T-helper 2 cell (primary cell): ENCODE measurements at regions not wholly inside any gene's neighbourhood (a gene's known extent, or its start where the extent isn't known, plus 50 kb on each side); places are given as distances from the start of the nearest gene placed in this dataset.

Experiments used
- DNase-seq, 5 experiments: peaks; one replicate each; pipeline versions ENCODE4 v3.0.0 to v3.0.0-alpha.2; 2012 to 2022

DNA sequence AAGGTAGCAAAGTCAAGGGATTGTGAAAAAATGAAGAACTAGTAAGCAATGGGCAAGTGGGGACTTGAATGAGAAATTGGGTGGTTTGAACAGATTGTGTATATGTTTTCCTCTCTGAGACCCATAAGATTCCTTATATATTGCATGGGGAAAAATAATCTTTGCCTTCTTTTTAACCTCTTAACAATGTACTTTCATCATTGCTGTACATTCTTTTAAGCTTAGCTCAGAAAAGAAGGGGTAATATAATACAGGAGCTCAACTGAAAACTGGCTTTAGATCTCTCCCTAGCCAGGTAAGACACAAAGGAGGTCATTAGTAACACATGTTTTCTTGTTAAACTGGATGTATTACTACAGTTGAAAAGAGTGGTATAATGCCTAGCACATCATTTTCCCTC is 287.2 kb downstream of the RNF144B start:
- DNase-seq, result no peak

GRCh38 chr6:18675881-18676280 is 288.7 kb downstream of the RNF144B start:
- no peak for DNase-seq

DNA sequence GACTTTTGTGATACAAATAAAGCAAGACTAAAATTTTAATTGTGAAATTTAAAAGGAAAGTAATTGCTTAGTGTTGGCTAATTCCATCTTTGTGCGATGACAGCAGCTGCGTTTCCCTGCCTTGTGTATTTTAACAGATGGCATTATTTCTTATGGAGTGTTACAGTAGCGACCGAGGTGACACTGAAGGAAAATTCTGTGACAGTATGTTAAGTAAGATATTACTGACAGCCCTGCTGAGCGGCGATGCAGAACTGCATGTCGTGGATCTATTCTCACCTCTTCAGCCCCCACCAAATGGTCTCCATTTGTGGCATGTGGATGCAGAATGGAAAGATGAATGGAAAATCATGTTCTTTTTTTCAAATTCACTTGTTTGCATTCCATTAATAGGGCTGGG is 289.4 kb downstream of the RNF144B start:
- DNase-seq, result no peak

DNA sequence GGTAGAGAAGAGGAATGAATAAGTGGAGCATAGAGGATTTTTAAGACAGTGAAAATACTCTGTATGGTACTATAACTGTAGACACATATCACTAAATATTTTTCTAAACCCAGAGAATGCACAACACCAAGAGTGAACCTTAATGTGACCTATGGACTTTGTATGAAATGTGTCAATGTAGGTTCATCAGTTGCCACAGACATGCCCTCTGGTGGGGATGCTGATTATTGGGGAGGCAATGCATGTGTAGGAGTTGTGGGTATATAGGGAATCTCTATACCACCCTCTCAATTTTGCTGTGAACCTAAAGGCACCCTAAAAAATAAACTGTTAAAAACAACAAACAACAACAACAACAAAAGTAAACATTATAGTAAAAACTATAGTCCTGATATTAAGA is 293.7 kb downstream of the RNF144B start:
- DNase-seq, result no peak

DNA sequence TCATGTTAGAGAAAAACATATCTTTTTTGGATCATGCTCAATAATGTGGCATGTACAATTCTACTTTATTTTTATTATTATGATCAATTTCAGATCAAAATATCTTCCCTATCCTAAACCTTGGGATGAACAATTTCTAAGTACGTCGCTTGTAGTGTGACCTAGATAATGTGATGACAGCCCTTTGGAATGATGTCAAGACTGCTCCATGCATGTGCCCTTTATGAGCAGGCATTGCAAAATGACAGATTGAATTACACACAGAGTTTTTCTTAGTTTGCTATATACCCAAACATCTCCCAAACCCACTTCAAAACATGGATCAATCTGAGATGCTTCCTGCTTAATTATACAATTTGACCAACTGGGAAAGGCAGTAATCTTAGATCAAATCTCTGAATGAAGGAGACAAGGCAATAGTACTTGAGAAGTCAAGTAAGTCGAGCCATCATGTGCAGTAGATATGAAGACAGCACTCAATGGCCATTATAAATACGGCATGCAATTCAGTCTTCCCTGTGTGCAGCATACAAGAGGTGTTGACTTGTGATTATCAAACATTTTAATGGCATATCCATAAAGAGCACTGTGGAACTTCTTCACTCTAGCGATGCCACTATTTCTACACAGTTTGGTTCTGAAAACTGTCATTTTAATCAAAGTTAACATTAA is 294.8 kb downstream of the RNF144B start:
- DNase-seq, result no peak

DNA sequence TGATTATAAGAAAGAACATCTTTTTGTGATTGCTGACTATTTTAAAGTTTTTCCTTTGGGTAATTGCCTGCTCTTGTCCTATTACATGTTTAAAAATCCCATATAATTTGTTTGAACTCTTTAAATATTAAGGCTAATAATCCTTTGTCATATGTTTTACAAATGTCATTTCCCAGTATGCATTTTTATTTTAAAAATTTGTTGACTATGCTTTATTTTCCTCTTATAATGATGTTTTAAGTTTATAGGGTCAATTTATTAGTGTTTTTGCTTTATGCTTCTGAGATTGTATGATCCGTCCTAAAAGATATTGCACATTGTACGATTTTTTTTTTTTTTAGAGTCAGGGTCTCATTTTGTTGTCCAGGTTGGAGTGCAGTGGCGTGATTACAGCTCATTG is 297.2 kb downstream of the RNF144B start:
- DNase-seq, result no peak

GRCh38 chr6:18692929-18693685 is 306.0 kb downstream of the RNF144B start:
- DNase-seq, result no peak

DNA sequence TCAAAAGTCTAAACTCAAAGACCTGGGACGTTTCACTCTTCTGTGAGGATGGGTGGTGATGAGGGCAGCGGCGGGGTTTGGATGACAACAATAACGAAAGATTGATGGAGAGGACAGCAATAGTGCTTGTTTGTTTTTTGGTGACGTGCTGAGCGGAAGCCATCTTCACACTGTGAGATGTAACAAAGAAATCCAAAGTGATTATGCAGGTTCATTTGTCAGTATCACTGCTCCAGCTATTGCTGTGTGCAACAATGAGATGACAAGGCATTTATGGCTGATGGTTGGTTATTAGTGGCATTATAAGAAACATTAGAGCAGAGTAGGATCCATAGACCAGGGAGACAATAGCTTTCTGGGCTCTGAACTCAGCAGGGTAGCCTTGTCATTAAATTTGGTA is 306.7 kb downstream of the RNF144B start:
- no peak for DNase-seq

DNA sequence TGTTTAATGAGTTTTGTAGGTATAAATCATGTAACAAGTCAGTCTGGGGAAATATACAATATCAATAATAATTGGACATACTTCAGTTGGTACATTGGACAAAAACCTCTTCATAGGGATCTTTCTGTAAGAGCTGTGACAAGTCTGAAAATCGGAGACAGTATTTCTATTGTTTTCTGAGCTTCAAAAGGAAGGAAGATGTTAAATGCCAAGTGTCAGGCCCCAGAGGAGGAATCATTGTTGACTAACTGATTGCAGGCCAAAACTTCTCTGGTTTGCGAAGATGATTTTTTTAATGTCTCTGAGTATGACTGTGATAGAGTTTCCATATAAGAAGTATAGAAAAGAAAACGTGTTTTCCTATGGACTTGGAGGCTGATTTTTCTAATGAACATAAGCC is 316.4 kb downstream of the RNF144B start:
- DNase-seq, result no peak

DNA sequence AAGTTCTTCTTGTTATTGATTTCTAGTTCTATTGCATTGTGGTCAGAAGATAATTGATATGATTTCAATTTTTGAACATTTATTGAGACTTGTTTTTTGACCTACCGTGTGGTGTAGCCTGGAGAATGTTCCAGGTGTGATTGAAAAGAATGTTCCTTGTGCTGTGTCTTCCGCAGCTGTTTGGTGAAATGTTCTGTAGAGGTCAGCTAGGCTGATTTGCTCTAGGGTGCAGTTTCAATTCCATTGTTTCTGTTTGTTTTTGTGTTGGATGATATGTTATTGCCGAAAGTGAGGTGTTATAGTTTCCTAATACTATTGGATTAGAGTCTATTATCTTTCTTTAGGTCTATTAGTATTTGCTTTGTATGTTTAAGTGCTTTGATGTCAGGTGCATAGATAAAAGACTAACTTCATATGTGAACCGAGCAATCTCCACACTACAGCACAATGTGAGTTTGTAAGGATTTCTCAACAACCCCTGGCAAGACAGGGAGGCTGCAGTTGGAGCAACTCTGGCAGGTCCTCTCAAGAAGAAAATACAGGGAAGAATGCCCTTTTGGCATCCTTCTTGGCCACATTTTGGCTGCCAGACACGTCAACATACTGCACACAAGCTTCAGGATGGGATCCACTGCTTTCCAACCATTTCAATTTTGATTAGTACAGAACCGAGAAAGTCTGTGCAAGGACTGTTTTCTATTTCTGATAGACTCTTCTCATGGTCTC is 320.7 kb downstream of the RNF144B start:
- no peak for DNase-seq

DNA sequence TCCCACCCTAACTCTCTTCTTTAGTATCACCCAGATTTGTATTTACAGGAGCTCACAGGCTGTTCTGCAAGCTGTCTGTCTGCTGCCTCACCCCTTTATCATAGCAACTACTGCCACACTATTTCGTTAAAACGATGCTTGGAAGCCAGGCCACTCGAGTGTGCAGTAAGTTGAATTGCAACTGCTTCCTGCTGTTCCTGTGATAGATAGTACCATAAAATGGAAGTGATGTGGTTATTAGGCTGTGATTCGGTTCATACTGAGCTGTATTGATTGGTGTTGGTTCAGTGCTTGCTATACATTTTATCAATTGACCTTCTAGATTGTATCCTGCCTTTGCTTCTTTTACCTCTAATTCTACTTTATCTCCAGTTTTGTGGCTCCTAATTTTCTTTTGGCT is 325.4 kb downstream of the RNF144B start:
- no peak for DNase-seq

DNA sequence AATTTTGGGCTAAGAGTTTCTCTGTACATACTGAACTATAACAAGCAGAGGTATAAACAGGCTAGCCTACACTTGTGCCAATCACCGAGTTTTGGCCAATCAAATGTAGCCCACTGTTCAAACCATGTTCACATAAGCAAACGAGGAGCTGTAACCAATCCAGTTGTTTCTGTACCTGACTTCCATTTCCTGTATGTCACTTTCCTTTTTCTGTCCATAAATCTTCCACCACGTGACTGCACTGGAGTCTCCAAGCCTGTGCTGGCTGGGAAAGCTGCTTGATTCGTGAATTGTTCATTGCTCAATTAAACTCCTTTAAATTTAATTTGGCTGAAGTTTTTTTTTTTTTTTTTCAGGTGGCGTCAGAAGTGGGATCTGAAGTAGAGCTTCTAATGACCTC is 332.9 kb downstream of the RNF144B start:
- DNase-seq, result no peak

GRCh38 chr6:18724056-18724455 is 336.9 kb downstream of the RNF144B start:
- no peak for DNase-seq

DNA sequence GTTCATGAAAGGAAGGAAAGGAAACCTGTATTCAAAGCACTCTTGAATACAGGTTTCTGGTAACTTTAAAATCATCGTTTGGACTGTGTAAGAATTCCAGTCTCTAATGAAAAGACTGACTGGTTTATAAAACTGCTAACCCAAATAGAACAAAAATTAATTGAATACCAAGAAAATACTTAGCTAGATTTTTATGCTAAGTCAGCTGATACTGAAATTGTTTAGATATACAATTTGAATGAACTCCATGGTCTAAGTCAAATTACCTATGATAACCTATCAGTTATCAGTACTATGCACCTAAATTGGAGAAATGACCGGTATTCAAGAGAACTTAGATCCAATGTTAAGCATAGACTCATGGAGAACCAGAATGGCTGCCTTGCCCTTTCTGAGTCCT is 338.3 kb downstream of the RNF144B start:
- no peak for DNase-seq

DNA sequence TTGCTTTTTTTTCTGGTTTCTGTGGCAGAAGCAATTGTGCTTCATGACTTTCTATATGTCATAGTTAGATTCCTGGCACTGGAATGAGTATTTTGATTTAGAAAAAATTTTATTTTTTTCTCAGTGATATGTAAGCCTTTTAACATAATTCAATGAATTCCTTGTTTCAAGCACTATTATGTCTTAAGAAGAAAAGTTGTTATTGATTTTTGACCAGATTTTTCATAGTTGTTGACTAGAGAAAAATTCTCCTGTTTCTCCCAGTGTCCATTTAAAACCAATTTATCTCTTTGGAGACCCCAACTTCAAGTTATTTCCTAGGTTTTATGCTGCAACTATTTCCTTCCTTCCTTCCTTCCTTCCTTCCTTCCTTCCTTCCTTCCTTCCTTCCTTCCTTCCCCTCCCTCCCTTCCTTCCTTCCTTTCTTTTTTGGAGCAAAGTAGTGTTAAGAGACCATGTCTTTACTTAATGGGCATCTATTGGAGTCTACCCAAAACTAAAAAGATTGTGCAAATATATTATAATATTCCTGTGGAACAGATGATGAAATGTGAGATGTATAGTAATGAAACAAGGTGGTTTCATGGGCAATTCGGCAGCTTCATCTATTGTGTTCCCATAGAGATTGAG is 346.9 kb downstream of the RNF144B start:
- DNase-seq, result no peak

GRCh38 chr6:18741741-18742140 is 354.6 kb downstream of the RNF144B start:
- DNase-seq, result no peak

- no peak for DNase-seq
Observed at GRCh38 chr6:18742406-18742805, 355.3 kb downstream of the RNF144B start.

GRCh38 chr6:18746727-18747126 is 359.6 kb downstream of the RNF144B start:
- no peak for DNase-seq

- DNase-seq, result no peak
Observed at GRCh38 chr6:18748314-18748713, 361.2 kb downstream of the RNF144B start.

- no peak for DNase-seq
Observed at GRCh38 chr6:18752278-18753068, 365.3 kb downstream of the RNF144B start.

- no peak for DNase-seq
Observed at GRCh38 chr6:18753076-18753475, 365.9 kb downstream of the RNF144B start.

DNA sequence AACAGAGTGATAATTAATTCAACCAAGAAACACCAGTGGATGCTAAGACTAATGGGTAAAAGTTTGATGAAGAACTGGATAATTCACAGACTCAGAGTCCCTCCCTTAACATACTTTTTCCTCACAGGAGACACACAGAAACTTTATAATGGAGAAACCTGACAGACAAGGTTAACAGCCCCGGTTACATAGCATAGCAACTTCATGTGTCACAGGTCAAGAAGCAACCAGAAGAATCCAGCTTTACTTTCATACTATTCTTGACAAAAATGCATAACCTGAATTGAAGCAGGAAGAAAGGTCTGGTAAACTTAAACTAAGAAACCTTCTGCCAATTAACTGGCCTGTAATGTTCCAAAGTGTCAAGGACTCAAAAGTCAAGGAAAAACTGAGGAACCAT is 375.9 kb downstream of the RNF144B start:
- DNase-seq, result no peak

GRCh38 chr6:18784794-18785193 is 397.6 kb downstream of the RNF144B start:
- DNase-seq, result no peak
